ENCODE measurements at regions not wholly inside any gene's neighbourhood (a gene's known extent, or its start where the extent isn't known, plus 50 kb on each side); places are given as distances from the start of the nearest gene placed in this dataset.

DNA sequence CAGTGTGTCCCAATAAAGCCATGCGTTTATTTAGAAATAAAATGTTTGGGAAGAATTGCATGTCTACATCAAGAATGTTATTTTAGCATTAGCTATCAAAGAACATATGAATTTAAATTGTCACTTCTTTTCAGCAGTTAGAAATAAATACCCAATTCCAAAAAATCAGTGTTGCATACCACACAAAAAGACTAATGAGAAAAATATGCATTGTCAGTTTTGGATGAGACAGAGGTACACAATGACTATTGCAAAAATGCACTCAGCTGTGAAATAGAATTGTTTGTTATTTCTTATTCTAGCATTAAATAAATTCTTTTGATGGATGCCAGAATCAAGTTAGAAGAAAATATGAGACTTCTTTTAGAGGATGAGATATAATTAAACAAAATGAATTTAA is 833.9 kb downstream of the SLITRK1 start:
- intact Hi-C loops (cut with DNase I), result no loop called here
- Histone ChIP-seq H3K9me3 (no peaks in the 10 kb centered on the region), H3K4me3 (replicated peaks in 1 of 3) (no peak overlapping the region), H3K36me3 (no peaks in the 10 kb centered on the region), H3K27me3 (no peaks in the 10 kb centered on the region), H3K27ac (no peak overlapping the region), H3K4me1 (no peaks in the 10 kb centered on the region)
- TF ChIP-seq, protein P1, sequence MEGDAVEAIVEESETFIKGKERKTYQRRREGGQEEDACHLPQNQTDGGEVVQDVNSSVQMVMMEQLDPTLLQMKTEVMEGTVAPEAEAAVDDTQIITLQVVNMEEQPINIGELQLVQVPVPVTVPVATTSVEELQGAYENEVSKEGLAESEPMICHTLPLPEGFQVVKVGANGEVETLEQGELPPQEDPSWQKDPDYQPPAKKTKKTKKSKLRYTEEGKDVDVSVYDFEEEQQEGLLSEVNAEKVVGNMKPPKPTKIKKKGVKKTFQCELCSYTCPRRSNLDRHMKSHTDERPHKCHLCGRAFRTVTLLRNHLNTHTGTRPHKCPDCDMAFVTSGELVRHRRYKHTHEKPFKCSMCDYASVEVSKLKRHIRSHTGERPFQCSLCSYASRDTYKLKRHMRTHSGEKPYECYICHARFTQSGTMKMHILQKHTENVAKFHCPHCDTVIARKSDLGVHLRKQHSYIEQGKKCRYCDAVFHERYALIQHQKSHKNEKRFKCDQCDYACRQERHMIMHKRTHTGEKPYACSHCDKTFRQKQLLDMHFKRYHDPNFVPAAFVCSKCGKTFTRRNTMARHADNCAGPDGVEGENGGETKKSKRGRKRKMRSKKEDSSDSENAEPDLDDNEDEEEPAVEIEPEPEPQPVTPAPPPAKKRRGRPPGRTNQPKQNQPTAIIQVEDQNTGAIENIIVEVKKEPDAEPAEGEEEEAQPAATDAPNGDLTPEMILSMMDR (IDR thresholded peaks at IDR 0.05), result no peak
- TF ChIP-seq POLR2A (IDR thresholded peaks at IDR 0.05), result no peak
- DNase-seq, result no peak
- WGBS, 2 donors, result 80 to 84% methylated on average over 1 of the region's 1 CpG

GRCh38 chr13:83024955-83025594 is 857.2 kb downstream of the SLITRK1 start:
- Histone ChIP-seq H3K27me3 (no peaks in the 10 kb centered on the region), H3K36me3 (no peaks in the 10 kb centered on the region), H3K4me1 (no peaks in the 10 kb centered on the region), H3K4me3 (replicated peaks in 1 of 3) (no peak overlapping the region), H3K27ac (no peak overlapping the region), H3K9me3 (no peaks in the 10 kb centered on the region)
- DNase-seq, result no peak
- intact Hi-C loops (cut with DNase I), result no loop called here
- TF ChIP-seq, protein P1 (IDR thresholded peaks at IDR 0.05), result no peak
- no peak for TF ChIP-seq POLR2A (IDR thresholded peaks at IDR 0.05)
- WGBS, 2 donors, result 86 to 100% methylated on average over 1 of the region's 1 CpG

DNA sequence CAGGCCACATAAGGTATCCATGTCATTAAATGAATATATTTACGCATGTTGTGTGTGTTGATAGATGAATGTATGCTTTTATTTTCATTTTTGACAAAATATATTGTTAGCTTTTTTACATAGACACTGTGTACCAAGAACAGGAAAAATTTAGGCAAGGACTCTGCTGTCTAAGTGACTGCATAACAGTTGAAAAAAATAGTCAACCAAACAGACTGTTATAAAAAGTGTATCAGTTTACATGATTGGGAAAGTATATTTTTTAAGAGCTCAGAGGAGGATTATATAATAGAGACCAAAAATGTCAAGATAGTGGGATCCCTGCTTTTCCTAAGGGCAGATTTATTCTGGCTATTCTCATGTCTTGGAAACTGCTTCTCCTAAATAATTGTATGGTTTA is 858.0 kb downstream of the SLITRK1 start:
- DNase-seq, result no peak
- WGBS, 2 donors, result 93 to 94% methylated on average over 1 of the region's 1 CpG
- TF ChIP-seq POLR2A (IDR thresholded peaks at IDR 0.05), result no peak
- TF ChIP-seq, protein P1 (IDR thresholded peaks at IDR 0.05), result no peak
- intact Hi-C loops (cut with DNase I), result no loop called here
- Histone ChIP-seq H3K9me3 (no peaks in the 10 kb centered on the region), H3K4me3 (replicated peaks in 1 of 3) (no peak overlapping the region), H3K4me1 (no peaks in the 10 kb centered on the region), H3K36me3 (no peaks in the 10 kb centered on the region), H3K27me3 (no peaks in the 10 kb centered on the region), H3K27ac (no peak overlapping the region)

DNA sequence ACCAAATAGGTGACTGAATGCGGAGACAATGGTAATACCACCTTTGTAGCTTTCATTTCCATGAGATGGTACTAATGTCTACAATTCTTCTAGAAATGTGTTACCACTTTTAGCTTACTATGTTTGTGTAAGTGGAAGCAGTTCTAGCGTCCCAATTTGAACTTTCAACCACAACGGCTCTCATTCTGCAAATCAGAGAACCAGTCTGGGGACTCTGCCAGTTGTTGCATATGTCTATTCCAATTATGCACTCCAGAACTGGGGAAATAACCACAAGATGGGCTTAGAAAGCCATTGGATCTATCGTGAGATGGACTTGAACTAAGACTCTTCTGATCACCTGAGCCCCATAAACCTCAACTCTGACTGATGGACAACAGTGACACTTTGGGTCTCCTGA is 862.3 kb downstream of the SLITRK1 start:
- no peak for TF ChIP-seq POLR2A (IDR thresholded peaks at IDR 0.05)
- TF ChIP-seq, protein P1 (IDR thresholded peaks at IDR 0.05), result no peak
- WGBS, 2 donors, result 79 to 82% methylated on average over 4 of the region's 4 CpGs
- H3K4me1 ChIP-seq, result no peaks in the 10 kb centered on the region
- DNase-seq, result no peak
- intact Hi-C loops (cut with DNase I), result no loop called here
- no peak overlapping the region for H3K4me3 ChIP-seq (replicated peaks in 1 of 3)
- no peaks in the 10 kb centered on the region for H3K36me3 ChIP-seq
- no peaks in the 10 kb centered on the region for H3K27me3 ChIP-seq
- no peaks in the 10 kb centered on the region for H3K9me3 ChIP-seq
- no peak overlapping the region for H3K27ac ChIP-seq

GRCh38 chr13:83009987-83010386 is 872.3 kb downstream of the SLITRK1 start:
- Histone ChIP-seq H3K27me3 (no peaks in the 10 kb centered on the region), H3K36me3 (no peaks in the 10 kb centered on the region), H3K27ac (no peak overlapping the region), H3K9me3 (no peaks in the 10 kb centered on the region), H3K4me3 (replicated peaks in 1 of 3) (no peak overlapping the region), H3K4me1 (no peaks in the 10 kb centered on the region)
- no peak for DNase-seq
- TF ChIP-seq, protein P1 (IDR thresholded peaks at IDR 0.05), result no peak
- TF ChIP-seq POLR2A (IDR thresholded peaks at IDR 0.05), result no peak
- intact Hi-C loops (cut with DNase I), result no loop called here
- 62 to 80% methylated on average over 2 of the region's 2 CpGs for WGBS, 2 donors
